GM12864 (cell line): ENCODE measurements at regions not wholly inside any gene's neighbourhood (a gene's known extent, or its start where the extent isn't known, plus 50 kb on each side); places are given as distances from the start of the nearest gene placed in this dataset.

Experiments used
- DNase-seq: peaks from one replicate; pipeline ENCODE4 v3.0.0-alpha.2; 2011; ENCODE audit warnings: low read depth
- H3K4me3 ChIP-seq: 2 replicates; pipeline ENCODE4 v1.5.1; 2011; ENCODE audit warnings: mild to moderate bottlenecking, low read depth, low read length, control low read depth
- CTCF ChIP-seq: IDR thresholded peaks from 2 replicates; pipeline ENCODE4 v1.5.1; 2011; ENCODE audit warnings: low read depth, mild to moderate bottlenecking, moderate library complexity, low read length, control low read depth, inconsistent platforms; ENCODE audit errors: missing control alignments

GRCh38 chr10:20955355-20955893, 58.3 kb upstream of the NEBL start:
- DNase-seq: no peak
- no peak overlapping the region for H3K4me3 ChIP-seq
- TF ChIP-seq CTCF: no peak

DNA sequence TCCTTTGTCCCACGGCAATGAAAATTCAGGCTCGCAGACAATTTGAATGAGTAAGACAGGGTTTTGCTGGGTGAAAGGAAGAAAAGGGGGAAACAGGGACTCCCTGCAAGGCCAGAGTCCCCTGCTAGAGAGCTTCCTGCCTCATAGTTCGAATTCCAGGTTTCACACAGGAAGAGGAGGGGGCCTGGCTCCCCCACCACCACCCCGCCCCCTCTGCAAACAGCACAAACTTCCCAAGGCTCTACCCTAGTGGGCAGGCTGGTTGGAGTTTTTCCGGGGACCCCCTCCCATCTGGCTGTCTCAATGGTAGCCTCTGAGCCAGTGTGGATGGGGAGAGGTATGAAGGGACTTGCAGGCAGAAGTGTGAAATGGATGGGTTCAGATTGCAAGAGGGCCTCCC, 57.4 kb upstream of the NEBL start:
- H3K4me3 ChIP-seq: no peak overlapping the region
- no peak for TF ChIP-seq CTCF
- no peak for DNase-seq

DNA sequence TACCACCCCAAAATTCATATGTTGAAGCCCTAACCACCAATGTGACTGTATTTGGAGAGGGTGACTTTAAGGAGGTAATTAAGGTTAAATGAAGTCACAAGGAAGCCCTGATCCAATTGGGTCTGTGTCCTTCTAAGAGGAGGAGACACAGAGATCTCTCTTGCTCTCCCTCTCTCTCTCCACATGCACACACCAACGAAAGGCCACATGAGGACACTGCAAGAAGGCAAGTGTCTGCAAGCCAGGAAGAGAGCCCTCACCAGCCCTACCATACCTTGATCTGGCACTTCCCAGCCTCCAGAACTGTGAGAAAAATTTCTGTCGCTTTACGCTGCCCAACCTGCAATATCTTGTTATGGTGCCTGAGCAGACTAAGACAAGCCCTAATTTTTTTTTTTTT, 56.0 kb upstream of the NEBL start:
- H3K4me3 ChIP-seq: no peak overlapping the region
- DNase-seq: no peak
- no peak for TF ChIP-seq CTCF

GRCh38 chr10:20949967-20950366, 52.9 kb upstream of the NEBL start:
- H3K4me3 ChIP-seq: no peak overlapping the region
- no peak for DNase-seq
- TF ChIP-seq CTCF: no peak

DNA sequence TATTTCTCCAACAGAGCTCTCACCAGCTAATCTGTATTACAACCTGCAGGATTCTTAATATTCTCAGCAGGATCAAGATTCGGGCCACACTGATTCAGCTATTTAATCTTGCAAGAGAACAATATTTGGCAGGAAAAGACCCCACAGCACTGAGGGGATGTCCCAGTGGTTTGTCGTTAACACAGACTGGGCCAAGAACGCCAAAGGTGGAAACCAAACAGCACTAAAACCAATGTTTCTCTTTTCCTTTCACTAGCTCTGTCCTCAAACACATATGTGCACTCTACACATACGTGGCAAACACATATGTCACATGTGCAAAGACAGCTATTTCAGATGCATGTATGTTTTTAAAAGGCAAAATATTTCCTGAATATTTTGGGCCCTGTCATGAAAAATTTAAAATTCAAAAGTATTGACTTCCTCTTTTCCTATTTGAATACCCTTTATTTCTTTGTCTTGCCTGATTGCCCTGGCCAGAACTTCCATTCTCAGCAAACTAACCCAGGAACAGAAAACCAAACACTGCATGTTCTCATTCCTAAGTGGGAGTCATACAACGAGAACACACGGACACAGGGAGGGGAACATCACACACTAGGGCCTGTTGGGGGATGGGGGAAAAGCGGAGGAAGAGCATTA, 51.7 kb upstream of the NEBL start:
- TF ChIP-seq CTCF: no peak
- DNase-seq: no peak
- H3K4me3 ChIP-seq: no peak overlapping the region
